ENCODE measurements at regions not wholly inside any gene's neighbourhood (a gene's known extent, or its start where the extent isn't known, plus 50 kb on each side); places are given as distances from the start of the nearest gene placed in this dataset.

- CTCF ChIA-PET: interaction anchor here (0.5 kb wide), 1 partner anchor 36 kb away, joined by 3 read pairs; no protein-coding TSS in a partner anchor
- DNase-seq (ENCODE audit: low read depth in 1 of 2, low spot score in 1 of 2) (no peak), ATAC-seq (no peak), FAIRE-seq (no peak)
- 20% methylated on average over 5 of the region's 5 CpGs for WGBS (ENCODE audit: missing lambda C conversion rate)
- TF ChIP-seq HOXA7 (CRISPR knock-in tag; IDR thresholded peaks at IDR 0.05): no peak
- no peak for TF ChIP-seq ESRRA (IDR thresholded peaks at IDR 0.05; ENCODE audit: borderline replicate concordance, low read length)
- no peak for TF ChIP-seq PHF8 (IDR thresholded peaks at IDR 0.05; ENCODE audit: borderline replicate concordance, low read depth)
- no peak for TF ChIP-seq NPAS2 (CRISPR knock-in tag; IDR thresholded peaks at IDR 0.05; ENCODE audit: borderline replicate concordance)
- no peak for TF ChIP-seq ZFP36 (IDR thresholded peaks at IDR 0.05; ENCODE audit: borderline replicate concordance, partially characterized antibody)
- no peak for TF ChIP-seq KDM1A (IDR thresholded peaks at IDR 0.05; ENCODE audit: low read depth)
- Histone ChIP-seq H3K9me3 (peaks cover 6% of the 10 kb centered on the region; the same call in 1 of the 3 replicates), H3K4me3 (no peak overlapping the region), H3K27ac (no peak overlapping the region), H3K4me1 (0 out of 3 replicates have a peak, but pooled peaks cover 2% of the 10 kb centered on the region), H3K4me2 (no peak overlapping the region)
- POLR2A ChIA-PET: no interaction called here
Measured at GRCh38 chr12:48280572-48280971, 70.1 kb downstream of the ZNF641 start.

- POLR2A ChIA-PET: no interaction called here
- H3K4me1 ChIP-seq: 0 out of 3 replicates have a peak, but pooled peaks cover 2% of the 10 kb centered on the region
Measured at GRCh38 chr12:48279601-48280000, 71.1 kb downstream of the ZNF641 start.

GRCh38 chr12:48279101-48279500, 71.6 kb downstream of the ZNF641 start:
- CTCF ChIA-PET: no interaction called here
- POLR2A ChIA-PET: no interaction called here
- Histone ChIP-seq H3K27ac (no peak overlapping the region), H3K4me1 (0 out of 3 replicates have a peak, but pooled peaks cover 2% of the 10 kb centered on the region), H3K4me3 (no peak overlapping the region), H3K9me3 (peaks cover 6% of the 10 kb centered on the region; the same call in 1 of the 3 replicates), H3K4me2 (no peak overlapping the region)
- no peak for TF ChIP-seq CBX8 (IDR thresholded peaks at IDR 0.05)
- TF ChIP-seq, protein P1, sequence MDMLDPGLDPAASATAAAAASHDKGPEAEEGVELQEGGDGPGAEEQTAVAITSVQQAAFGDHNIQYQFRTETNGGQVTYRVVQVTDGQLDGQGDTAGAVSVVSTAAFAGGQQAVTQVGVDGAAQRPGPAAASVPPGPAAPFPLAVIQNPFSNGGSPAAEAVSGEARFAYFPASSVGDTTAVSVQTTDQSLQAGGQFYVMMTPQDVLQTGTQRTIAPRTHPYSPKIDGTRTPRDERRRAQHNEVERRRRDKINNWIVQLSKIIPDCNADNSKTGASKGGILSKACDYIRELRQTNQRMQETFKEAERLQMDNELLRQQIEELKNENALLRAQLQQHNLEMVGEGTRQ (IDR thresholded peaks at IDR 0.05): no peak
- TF ChIP-seq KDM5A (IDR thresholded peaks at IDR 0.05): no peak
- no peak for TF ChIP-seq NPAS2 (CRISPR knock-in tag; IDR thresholded peaks at IDR 0.05; ENCODE audit: borderline replicate concordance)
- no peak for TF ChIP-seq RFX5 (IDR thresholded peaks at IDR 0.05)
- no peak for TF ChIP-seq HDAC2 (IDR thresholded peaks at IDR 0.05)
- TF ChIP-seq EHF (CRISPR knock-in tag; IDR thresholded peaks at IDR 0.05): no peak
- TF ChIP-seq, protein P2, sequence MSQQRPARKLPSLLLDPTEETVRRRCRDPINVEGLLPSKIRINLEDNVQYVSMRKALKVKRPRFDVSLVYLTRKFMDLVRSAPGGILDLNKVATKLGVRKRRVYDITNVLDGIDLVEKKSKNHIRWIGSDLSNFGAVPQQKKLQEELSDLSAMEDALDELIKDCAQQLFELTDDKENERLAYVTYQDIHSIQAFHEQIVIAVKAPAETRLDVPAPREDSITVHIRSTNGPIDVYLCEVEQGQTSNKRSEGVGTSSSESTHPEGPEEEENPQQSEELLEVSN (IDR thresholded peaks at IDR 0.05; ENCODE audit: borderline replicate concordance, low read depth): no peak
- TF ChIP-seq ZFP36 (IDR thresholded peaks at IDR 0.05; ENCODE audit: borderline replicate concordance, partially characterized antibody): no peak
- no peak for TF ChIP-seq FOXS1 (CRISPR knock-in tag; IDR thresholded peaks at IDR 0.05)
- TF ChIP-seq NFE2L2 (conservative IDR thresholded peaks at IDR 0.05; ENCODE audit: low read length): no peak
- TF ChIP-seq TFCP2L1 (CRISPR knock-in tag; IDR thresholded peaks at IDR 0.05): no peak
- no peak for TF ChIP-seq EHMT2 (IDR thresholded peaks at IDR 0.05; ENCODE audit: low read depth)
- TF ChIP-seq KDM1A (IDR thresholded peaks at IDR 0.05; ENCODE audit: low read depth): no peak
- ATAC-seq: no peak
- DNase-seq (ENCODE audit: low read depth in 1 of 2, low spot score in 1 of 2): no peak
- FAIRE-seq: no peak

More at GRCh38 chr12:48279601-48280000, 71.1 kb downstream of the ZNF641 start:
- H3K4me2 ChIP-seq: no peak overlapping the region
- WGBS (ENCODE audit: missing lambda C conversion rate): 32% methylated on average over 1 of the region's 1 CpG
- H3K9me3 ChIP-seq: peaks cover 6% of the 10 kb centered on the region; the same call in 1 of the 3 replicates
- H3K27ac ChIP-seq: no peak overlapping the region
- no peak for TF ChIP-seq RNF2 (IDR thresholded peaks at IDR 0.05; ENCODE audit: borderline replicate concordance, low read depth)
- TF ChIP-seq RAD21 (conservative IDR thresholded peaks at IDR 0.05 in 1 of 2, IDR thresholded peaks at IDR 0.05 in 1 of 2): no peak
- CTCF ChIA-PET: no interaction called here
- ATAC-seq: no peak
- no peak for DNase-seq (ENCODE audit: low read depth in 1 of 2, low spot score in 1 of 2)
- no peak for FAIRE-seq
- no peak overlapping the region for H3K4me3 ChIP-seq

- H3K4me1 ChIP-seq: no peaks in the 10 kb centered on the region
- H3K9me3 ChIP-seq: peaks cover 6% of the 10 kb centered on the region; the same call in 1 of the 3 replicates
- no peak for ATAC-seq
- no peak for DNase-seq (ENCODE audit: low read depth in 1 of 2, low spot score in 1 of 2)
- TF ChIP-seq HMGXB4 (CRISPR knock-in tag; IDR thresholded peaks at IDR 0.05; ENCODE audit: borderline replicate concordance) (no peak), JUN (IDR thresholded peaks at IDR 0.05) (no peak), GATA3 (IDR thresholded peaks at IDR 0.05; ENCODE audit: borderline replicate concordance) (no peak), MAX (IDR thresholded peaks at IDR 0.05) (no peak)
- POLR2A ChIA-PET: no interaction called here
- no peak for FAIRE-seq
- WGBS (ENCODE audit: missing lambda C conversion rate): 19% methylated on average over 2 of the region's 2 CpGs
- H3K27ac ChIP-seq: no peak overlapping the region
- H3K4me2 ChIP-seq: no peak overlapping the region
- CTCF ChIA-PET: no interaction called here
- no peak overlapping the region for H3K4me3 ChIP-seq
Measured at GRCh38 chr12:48276621-48277020, 73.5 kb upstream of the OR10AD1 start.

All from A549 (cell line).